GM12891 (cell line): ENCODE measurements at regions not wholly inside any gene's neighbourhood (a gene's known extent, or its start where the extent isn't known, plus 50 kb on each side); places are given as distances from the start of the nearest gene placed in this dataset.

Source experiments
- POLR2A ChIP-seq: IDR thresholded peaks from 2 replicates; pipeline ENCODE4 v1.6.1; 2011; ENCODE audit warnings: low read depth, low read length, control low read depth
- POLR2AphosphoS5 ChIP-seq: IDR thresholded peaks from 2 replicates; pipeline ENCODE4 v1.6.1; 2011; ENCODE audit warnings: low read depth, low read length, control low read depth
- TAF1 ChIP-seq: IDR thresholded peaks from 2 replicates; pipeline ENCODE4 v1.6.1; 2011; ENCODE audit warnings: low read depth, low read length, control low read depth

GRCh38 chr2:39535636-39536185 is 98.6 kb upstream of the MAP4K3 start:
- TF ChIP-seq POLR2A: no peak
- TF ChIP-seq TAF1: no peak
- no peak for TF ChIP-seq POLR2AphosphoS5
